WTC11 (cell line): ENCODE measurements at regions not wholly inside any gene's neighbourhood (a gene's known extent, or its start where the extent isn't known, plus 50 kb on each side); places are given as distances from the start of the nearest gene placed in this dataset.

Source experiments
- CTCF ChIP-seq: fragments of 200-600 bp; IDR thresholded peaks from 2 replicates; pipeline ENCODE4 v1.8.0; 2022; ENCODE audit warnings: antibody characterized with exemption
- EMX1 ChIP-seq: fragments of 250-450 bp; sonication (Bioruptor Pico); IDR thresholded peaks from 2 replicates; pipeline ENCODE4 v1.8.0; 2021; ENCODE audit warnings: mild to moderate bottlenecking
- KAT7 ChIP-seq: sonication (generic); formaldehyde crosslinking; IDR thresholded peaks from 2 replicates; pipeline ENCODE4 v1.8.1; 2023; ENCODE audit warnings: missing genetic modification reagents, mild to moderate bottlenecking, borderline replicate concordance
- ZNF121 ChIP-seq: sonication (generic); formaldehyde crosslinking; IDR thresholded peaks from 2 replicates; pipeline ENCODE4 v1.8.0; 2023; ENCODE audit warnings: missing genetic modification reagents

GRCh38 chr1:95650631-95651030, 416.6 kb downstream of the RWDD3 start:
- no peak for TF ChIP-seq CTCF
- TF ChIP-seq KAT7, result no peak
- TF ChIP-seq ZNF121 (CRISPR knock-in tag), result no peak
- TF ChIP-seq EMX1 (CRISPR knock-in tag), result no peak
